ENCODE measurements at regions not wholly inside any gene's neighbourhood (a gene's known extent, or its start where the extent isn't known, plus 50 kb on each side); places are given as distances from the start of the nearest gene placed in this dataset.

DNA sequence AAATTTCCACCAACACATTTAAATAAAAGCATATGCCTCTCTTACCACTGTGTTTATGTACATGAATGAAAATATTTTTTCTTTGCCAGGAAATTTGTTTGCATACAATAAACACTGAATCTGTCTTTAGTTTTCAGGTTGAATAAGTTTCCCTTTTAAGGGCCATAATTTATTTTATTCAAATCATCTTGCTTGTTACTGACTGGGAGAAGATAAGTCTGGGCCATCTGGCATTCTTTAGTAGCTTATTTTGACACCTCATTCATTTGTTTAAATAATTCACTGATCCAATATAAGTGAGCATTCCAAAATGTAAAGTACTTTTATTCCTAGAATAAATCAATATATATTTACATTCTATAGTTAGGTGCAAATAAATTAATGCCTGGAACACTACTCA lies 1001.3 kb downstream of the PLOD2 start:
- TF ChIP-seq, protein P1, sequence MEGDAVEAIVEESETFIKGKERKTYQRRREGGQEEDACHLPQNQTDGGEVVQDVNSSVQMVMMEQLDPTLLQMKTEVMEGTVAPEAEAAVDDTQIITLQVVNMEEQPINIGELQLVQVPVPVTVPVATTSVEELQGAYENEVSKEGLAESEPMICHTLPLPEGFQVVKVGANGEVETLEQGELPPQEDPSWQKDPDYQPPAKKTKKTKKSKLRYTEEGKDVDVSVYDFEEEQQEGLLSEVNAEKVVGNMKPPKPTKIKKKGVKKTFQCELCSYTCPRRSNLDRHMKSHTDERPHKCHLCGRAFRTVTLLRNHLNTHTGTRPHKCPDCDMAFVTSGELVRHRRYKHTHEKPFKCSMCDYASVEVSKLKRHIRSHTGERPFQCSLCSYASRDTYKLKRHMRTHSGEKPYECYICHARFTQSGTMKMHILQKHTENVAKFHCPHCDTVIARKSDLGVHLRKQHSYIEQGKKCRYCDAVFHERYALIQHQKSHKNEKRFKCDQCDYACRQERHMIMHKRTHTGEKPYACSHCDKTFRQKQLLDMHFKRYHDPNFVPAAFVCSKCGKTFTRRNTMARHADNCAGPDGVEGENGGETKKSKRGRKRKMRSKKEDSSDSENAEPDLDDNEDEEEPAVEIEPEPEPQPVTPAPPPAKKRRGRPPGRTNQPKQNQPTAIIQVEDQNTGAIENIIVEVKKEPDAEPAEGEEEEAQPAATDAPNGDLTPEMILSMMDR (IDR thresholded peaks at IDR 0.05), result no peak
- no peak for TF ChIP-seq ZFX (IDR thresholded peaks at IDR 0.05; ENCODE audit: borderline replicate concordance)

DNA sequence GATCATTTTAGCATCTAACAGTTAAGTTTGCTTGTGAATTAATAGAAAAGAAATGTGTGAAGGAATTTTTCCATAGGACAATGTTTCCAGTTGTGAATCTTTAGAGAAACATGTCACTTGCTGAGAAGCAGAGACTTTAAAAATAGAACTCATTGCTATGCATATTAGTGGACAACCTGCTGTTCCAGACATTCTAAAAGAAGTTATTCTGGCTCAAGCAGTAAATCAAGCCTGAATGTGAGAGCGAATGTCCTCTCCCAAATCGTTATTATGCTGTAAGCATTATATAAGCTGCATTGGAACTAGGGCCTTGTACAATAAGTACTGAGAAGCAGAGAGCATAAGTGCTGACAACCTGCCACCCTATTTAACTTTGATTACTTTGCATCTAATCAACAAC lies 990.9 kb downstream of the PLOD2 start:
- no peak for TF ChIP-seq ZFX (IDR thresholded peaks at IDR 0.05; ENCODE audit: borderline replicate concordance)
- TF ChIP-seq, protein P1 (IDR thresholded peaks at IDR 0.05), result no peak
- no peak overlapping the region for H3K27ac ChIP-seq

More for the DNA sequence above, 1001.3 kb downstream of the PLOD2 start:
- no peak overlapping the region for H3K27ac ChIP-seq

DNA sequence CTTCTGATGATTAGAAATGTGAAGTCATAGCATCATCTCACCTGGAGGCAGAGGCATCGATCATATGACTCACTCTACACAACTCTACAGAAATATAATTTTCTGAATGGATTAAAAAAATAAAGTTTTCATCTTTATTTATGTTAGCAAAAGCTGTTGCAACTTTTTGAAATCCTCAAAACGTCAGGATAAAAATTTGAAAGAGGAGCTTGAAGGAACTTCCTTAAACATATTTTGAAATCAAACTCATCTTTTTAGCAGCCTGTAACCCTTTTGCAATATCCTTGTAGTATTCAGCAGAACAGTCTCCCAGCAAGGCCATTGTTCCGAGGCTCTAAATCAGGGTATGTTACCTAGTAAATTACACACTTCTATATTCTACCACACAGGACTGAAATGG lies 985.4 kb downstream of the PLOD2 start:
- no peak overlapping the region for H3K27ac ChIP-seq
- no peak for TF ChIP-seq ZFX (IDR thresholded peaks at IDR 0.05; ENCODE audit: borderline replicate concordance)
- TF ChIP-seq, protein P1 (IDR thresholded peaks at IDR 0.05), result no peak

DNA sequence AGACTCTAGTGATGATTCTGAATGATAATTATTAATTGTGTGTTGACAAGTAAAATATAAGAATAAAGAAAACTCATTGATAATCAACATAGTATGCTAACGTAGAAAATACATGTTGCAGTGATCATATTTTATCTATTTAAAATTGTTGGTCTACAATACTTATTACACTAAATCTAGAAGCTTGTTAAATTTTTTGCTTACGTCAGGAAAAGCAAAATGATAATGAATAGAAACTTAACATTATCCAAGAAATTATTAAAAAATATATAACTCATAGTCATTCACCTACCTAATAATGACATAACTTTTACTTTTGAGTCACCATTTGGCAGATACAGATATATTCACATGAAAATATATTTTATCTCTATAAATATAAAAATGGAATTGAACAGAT lies 984.1 kb downstream of the PLOD2 start:
- TF ChIP-seq ZFX (IDR thresholded peaks at IDR 0.05; ENCODE audit: borderline replicate concordance), result no peak
- TF ChIP-seq, protein P1 (IDR thresholded peaks at IDR 0.05), result no peak
- H3K27ac ChIP-seq, result no peak overlapping the region

DNA sequence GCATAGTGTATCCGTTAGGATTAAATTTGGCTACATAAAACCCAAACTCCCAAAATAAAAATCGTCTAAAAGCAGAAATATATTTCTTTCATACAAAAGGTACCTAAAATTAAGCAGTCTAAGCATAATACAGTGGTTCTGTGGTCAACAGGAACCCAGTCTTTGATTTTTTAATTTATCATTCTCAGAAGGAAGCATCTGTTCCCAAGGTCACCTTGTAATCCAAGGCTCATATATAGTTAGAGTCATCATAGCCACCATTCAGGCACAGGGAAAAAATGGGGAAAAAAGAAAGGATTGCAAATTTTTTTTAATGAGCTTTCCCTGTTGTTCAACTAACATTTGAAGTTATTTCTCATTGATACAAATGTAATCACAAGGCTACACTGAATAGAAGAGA lies 983.2 kb downstream of the PLOD2 start:
- no peak overlapping the region for H3K27ac ChIP-seq
- TF ChIP-seq, protein P1 (IDR thresholded peaks at IDR 0.05), result no peak
- TF ChIP-seq ZFX (IDR thresholded peaks at IDR 0.05; ENCODE audit: borderline replicate concordance), result no peak

DNA sequence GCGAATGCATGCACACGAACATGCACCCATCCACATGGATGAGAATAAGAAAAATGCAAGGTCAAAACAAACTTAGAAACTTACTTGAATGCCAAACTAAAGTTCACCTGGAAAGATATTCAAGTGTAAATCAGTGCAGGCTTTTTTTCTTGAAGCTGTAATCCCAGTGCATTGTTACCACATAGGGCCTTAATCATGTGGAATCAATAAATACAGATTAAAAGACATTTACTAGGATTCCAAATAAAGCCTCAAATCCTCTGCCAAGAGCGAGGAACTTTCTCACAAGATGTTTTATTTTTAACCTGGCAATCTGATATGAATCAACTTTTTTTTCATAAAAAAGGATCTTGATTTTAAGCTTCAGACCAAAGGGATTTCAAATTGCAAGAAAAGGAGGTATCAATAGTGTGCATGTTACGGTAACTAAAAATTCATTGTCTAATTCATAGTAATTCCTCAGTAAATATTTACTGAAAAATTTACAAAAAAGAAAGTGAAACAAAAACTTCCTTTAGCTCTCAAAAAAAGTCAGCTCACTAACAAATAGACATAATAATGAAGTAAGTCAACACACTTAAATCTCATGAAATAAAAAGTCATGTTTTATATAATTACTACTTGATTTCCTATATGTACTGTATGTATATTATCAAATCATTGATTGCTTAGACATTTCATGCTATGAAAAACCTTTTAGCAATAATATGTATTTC lies 978.6 kb downstream of the PLOD2 start:
- TF ChIP-seq ZFX (IDR thresholded peaks at IDR 0.05; ENCODE audit: borderline replicate concordance), result no peak
- TF ChIP-seq, protein P1 (IDR thresholded peaks at IDR 0.05), result no peak
- no peak overlapping the region for H3K27ac ChIP-seq

DNA sequence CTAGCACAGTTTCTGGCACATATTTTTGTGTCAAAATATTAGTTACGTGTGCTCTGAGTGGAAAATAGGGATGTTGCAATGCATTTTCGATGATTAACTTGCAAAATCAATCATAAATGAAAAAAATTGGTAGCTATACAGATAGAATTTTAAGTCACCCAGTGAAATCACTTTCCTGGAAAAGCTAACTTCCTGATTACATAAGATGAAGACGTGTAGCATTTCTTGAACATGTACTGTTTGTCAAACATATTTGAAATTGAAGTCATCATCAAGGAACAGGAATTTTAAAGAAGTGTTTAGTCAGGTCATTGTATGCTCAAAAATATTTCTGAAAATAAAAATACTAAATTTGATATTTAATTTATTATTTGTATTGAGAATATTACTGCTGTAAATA lies 977.7 kb downstream of the PLOD2 start:
- TF ChIP-seq ZFX (IDR thresholded peaks at IDR 0.05; ENCODE audit: borderline replicate concordance), result no peak
- TF ChIP-seq, protein P1 (IDR thresholded peaks at IDR 0.05), result no peak
- H3K27ac ChIP-seq, result no peak overlapping the region

Measured in 22Rv1 (cell line).